ENCODE measurements at regions not wholly inside any gene's neighbourhood (a gene's known extent, or its start where the extent isn't known, plus 50 kb on each side); places are given as distances from the start of the nearest gene placed in this dataset.

GRCh38 chr12:83210933-83211332, 524.2 kb downstream of the TMTC2 start:
- POLR2A ChIA-PET: no interaction called here
- ATAC-seq (ENCODE audit: low read depth) (no peak), DNase-seq (no peak)
- no peaks in the 10 kb centered on the region for H3K27me3 Mint-ChIP-seq
- no peaks in the 10 kb centered on the region for H3K9me3 Mint-ChIP-seq
- no peaks in the 10 kb centered on the region for H3K4me1 Mint-ChIP-seq
- H3K36me3 Mint-ChIP-seq (ENCODE audit: low read depth): no peaks in the 10 kb centered on the region
- CTCF ChIA-PET: no interaction called here
- intact Hi-C loops (cut with micrococcal nuclease): no loop called here
- no peak overlapping the region for H3K4me3 Mint-ChIP-seq
- no peak for TF ChIP-seq CTCF (IDR thresholded peaks at IDR 0.05)
- no peak overlapping the region for H3K27ac Mint-ChIP-seq

- H3K4me3 Mint-ChIP-seq: no peak overlapping the region
- H3K9me3 Mint-ChIP-seq: peaks cover 4% of the 10 kb centered on the region
- no peak for ATAC-seq (ENCODE audit: low read depth)
- intact Hi-C loops (cut with micrococcal nuclease): no loop called here
- H3K27me3 Mint-ChIP-seq: no peaks in the 10 kb centered on the region
- no peak for DNase-seq
- H3K36me3 Mint-ChIP-seq (ENCODE audit: low read depth): no peaks in the 10 kb centered on the region
- POLR2A ChIA-PET: no interaction called here
- CTCF ChIA-PET: no interaction called here
- H3K4me1 Mint-ChIP-seq: no peaks in the 10 kb centered on the region
- H3K27ac Mint-ChIP-seq: no peak overlapping the region
- TF ChIP-seq CTCF (IDR thresholded peaks at IDR 0.05): no peak
Observed at GRCh38 chr12:83199069-83199468, 512.4 kb downstream of the TMTC2 start.

GRCh38 chr12:83198291-83199015, 511.7 kb downstream of the TMTC2 start:
- no peaks in the 10 kb centered on the region for H3K27me3 Mint-ChIP-seq
- H3K27ac Mint-ChIP-seq: no peak overlapping the region
- intact Hi-C loops (cut with micrococcal nuclease): no loop called here
- TF ChIP-seq CTCF (IDR thresholded peaks at IDR 0.05): no peak
- H3K36me3 Mint-ChIP-seq (ENCODE audit: low read depth): no peaks in the 10 kb centered on the region
- H3K4me1 Mint-ChIP-seq: no peaks in the 10 kb centered on the region
- DNase-seq (no peak), ATAC-seq (ENCODE audit: low read depth) (no peak)
- ChIA-PET CTCF (no interaction called here), POLR2A (no interaction called here)
- H3K9me3 Mint-ChIP-seq: peaks cover 4% of the 10 kb centered on the region
- no peak overlapping the region for H3K4me3 Mint-ChIP-seq

- intact Hi-C loops (cut with micrococcal nuclease): no loop called here
- H3K27ac Mint-ChIP-seq: no peak overlapping the region
- H3K36me3 Mint-ChIP-seq (ENCODE audit: low read depth): no peaks in the 10 kb centered on the region
- peaks cover 7% of the 10 kb centered on the region for H3K9me3 Mint-ChIP-seq
- H3K4me1 Mint-ChIP-seq: no peaks in the 10 kb centered on the region
- ChIA-PET POLR2A (no interaction called here), CTCF (no interaction called here)
- no peak for TF ChIP-seq CTCF (IDR thresholded peaks at IDR 0.05)
- DNase-seq (no peak), ATAC-seq (ENCODE audit: low read depth) (no peak)
- H3K4me3 Mint-ChIP-seq: no peak overlapping the region
- H3K27me3 Mint-ChIP-seq: no peaks in the 10 kb centered on the region
Observed at GRCh38 chr12:83197483-83197914, 510.8 kb downstream of the TMTC2 start.

GRCh38 chr12:83196694-83197350, 510.1 kb downstream of the TMTC2 start:
- CTCF ChIA-PET: no interaction called here
- intact Hi-C loops (cut with micrococcal nuclease): no loop called here
- no peak for ATAC-seq (ENCODE audit: low read depth)
- POLR2A ChIA-PET: no interaction called here
- Mint-ChIP-seq H3K27ac (no peak overlapping the region), H3K36me3 (ENCODE audit: low read depth) (no peaks in the 10 kb centered on the region), H3K4me1 (no peaks in the 10 kb centered on the region), H3K9me3 (peaks cover 7% of the 10 kb centered on the region), H3K27me3 (no peaks in the 10 kb centered on the region), H3K4me3 (no peak overlapping the region)
- no peak for DNase-seq
- no peak for TF ChIP-seq CTCF (IDR thresholded peaks at IDR 0.05)

Data from activated B cell treated with CpG ODN at 0.5 μM for 24 hours (primary cell).